IMR-90 (cell line): ENCODE measurements at regions not wholly inside any gene's neighbourhood (a gene's known extent, or its start where the extent isn't known, plus 50 kb on each side); places are given as distances from the start of the nearest gene placed in this dataset.

Experiments used
- ATAC-seq: fragments of 200-7000 bp; cut with Tn5 transposase; 2 replicates; pipeline ENCODE4 v1.9.1; 2020; ENCODE audit warnings: low read depth, mild to moderate bottlenecking, moderate library complexity
- BruUV-seq: library from RNA; stranded (reverse); fragments of 400-500 nt; replicated peaks from 2 replicates; lab custom pipeline; 2021; lab: Mats Ljungman, UMichigan
- CTCF ChIA-PET: fragments of 300-600 bp; formaldehyde crosslinking; extraction: SDS; loops from one replicate; lab custom pipeline; 2021; ENCODE audit warnings: antibody characterized with exemption; lab: Yijun Ruan, JAX
- POLR2A ChIA-PET: fragments of 300-600 bp; sonication (Branson Sonifier 250); formaldehyde crosslinking; loops from one replicate; lab custom pipeline; 2022; ENCODE audit warnings: antibody characterized with exemption; ENCODE audit not compliant: unreplicated experiment; lab: Charles Lee
- DNase-seq: peaks from one replicate; pipeline ENCODE4 v3.0.0; 2013
- H2AFZ ChIP-seq: replicated peaks from 2 replicates; pipeline ENCODE3; 2013; ENCODE audit warnings: low read length, mild to moderate bottlenecking; ENCODE audit not compliant: poor library complexity
- H2AK5ac ChIP-seq: 2 replicates; pipeline ENCODE4 v1.6.1; 2013; ENCODE audit warnings: low read depth, low read length, inconsistent platforms
- H2AK9ac ChIP-seq: replicated peaks from 2 replicates; pipeline ENCODE3; 2013; ENCODE audit warnings: mild to moderate bottlenecking, low read depth, low read length, moderate library complexity; ENCODE audit not compliant: poor library complexity
- H2BK120ac ChIP-seq: 2 replicates; pipeline ENCODE4 v1.6.1; 2013; ENCODE audit warnings: low read depth, low read length, inconsistent platforms
- H2BK15ac ChIP-seq: 3 replicates; pipeline ENCODE4 v1.6.1; 2013; ENCODE audit warnings: low read depth, low read length, inconsistent platforms
- H2BK20ac ChIP-seq: 2 replicates; pipeline ENCODE4 v1.6.1; 2013; ENCODE audit warnings: low read depth, mild to moderate bottlenecking, inconsistent platforms, low read length, moderate library complexity
- H2BK5ac ChIP-seq: 2 replicates; pipeline ENCODE4 v1.6.1; 2013; ENCODE audit warnings: mild to moderate bottlenecking, low read depth, low read length, inconsistent platforms; ENCODE audit not compliant: poor library complexity, severe bottlenecking
- H3K14ac ChIP-seq: replicated peaks from 2 replicates; pipeline ENCODE4 v1.6.1; 2013; ENCODE audit warnings: low read depth, low read length, inconsistent platforms
- H3K18ac ChIP-seq: 2 replicates; pipeline ENCODE4 v1.6.1; 2013; ENCODE audit warnings: low read depth, low read length, control low read depth
- H3K23ac ChIP-seq: 2 replicates; pipeline ENCODE4 v1.6.1; 2013; ENCODE audit warnings: low read depth, low read length, inconsistent platforms
- H3K27ac ChIP-seq: 2 replicates; pipeline ENCODE4 v1.5.1; 2013; ENCODE audit warnings: mild to moderate bottlenecking, control low read depth, low read length; ENCODE audit not compliant: insufficient read depth
- H3K27me3 ChIP-seq: 2 replicates; pipeline ENCODE4 v1.6.1; 2013; ENCODE audit warnings: low read length; ENCODE audit not compliant: control insufficient read depth, insufficient read depth
- H3K36me3 ChIP-seq: 2 replicates; pipeline ENCODE4 v1.6.1; 2013; ENCODE audit warnings: low read length, mixed read lengths; ENCODE audit not compliant: control insufficient read depth, insufficient read depth
- H3K4ac ChIP-seq: 2 replicates; pipeline ENCODE4 v1.6.1; 2013; ENCODE audit warnings: low read depth, low read length, inconsistent platforms
- H3K4me1 ChIP-seq: 2 replicates; pipeline ENCODE4 v1.6.1; 2013; ENCODE audit warnings: low read length, mixed read lengths; ENCODE audit not compliant: control insufficient read depth, insufficient read depth
- H3K4me2 ChIP-seq: 2 replicates; pipeline ENCODE4 v1.6.1; 2013; ENCODE audit warnings: low read depth, mild to moderate bottlenecking, control low read depth, low read length, moderate library complexity
- H3K4me3 ChIP-seq: 2 replicates; pipeline ENCODE4 v1.5.1; 2013; ENCODE audit warnings: low read depth, mild to moderate bottlenecking, control low read depth, low read length, moderate library complexity; ENCODE audit not compliant: insufficient read depth
- H3K56ac ChIP-seq: 2 replicates; pipeline ENCODE4 v1.6.1; 2013; ENCODE audit warnings: low read length, inconsistent platforms; ENCODE audit not compliant: insufficient read depth; ENCODE audit errors: extremely low read depth
- H3K79me1 ChIP-seq, 2 experiments: 2 replicates each; pipeline ENCODE4 v1.6.1; 2013; ENCODE audit warnings: low read length in 2 of 2, inconsistent platforms in 1 of 2, low read depth in 1 of 2
- H3K9ac ChIP-seq: 2 replicates; pipeline ENCODE4 v1.6.1; 2013; ENCODE audit warnings: low read depth, low read length, control low read depth
- H3K9me1 ChIP-seq: 2 replicates; pipeline ENCODE4 v1.6.1; 2013; ENCODE audit warnings: low read length, inconsistent platforms; ENCODE audit not compliant: insufficient read depth
- H3K9me3 ChIP-seq: 2 replicates; pipeline ENCODE4 v1.6.1; 2013; ENCODE audit warnings: low read length; ENCODE audit not compliant: control insufficient read depth, insufficient read depth
- H4K20me1 ChIP-seq: 2 replicates; pipeline ENCODE4 v1.6.1; 2013; ENCODE audit warnings: low read length, inconsistent platforms; ENCODE audit not compliant: insufficient read depth
- H4K5ac ChIP-seq: 2 replicates; pipeline ENCODE4 v1.6.1; 2013; ENCODE audit warnings: mild to moderate bottlenecking, low read depth, low read length, control low read depth
- H4K8ac ChIP-seq, 2 experiments: 2 replicates each; pipeline ENCODE4 v1.6.1; 2013; ENCODE audit warnings: low read depth in 2 of 2, low read length in 2 of 2, control low read depth in 1 of 2, inconsistent platforms in 1 of 2
- H4K91ac ChIP-seq: 2 replicates; pipeline ENCODE4 v1.6.1; 2013; ENCODE audit warnings: low read depth, low read length, inconsistent platforms; ENCODE audit not compliant: insufficient read depth
- FOS ChIP-seq: fragments of 150-350 bp; IDR thresholded peaks from 2 replicates; pipeline ENCODE4 v1.6.1; 2016; ENCODE audit warnings: low read depth, low read length
- USF2 ChIP-seq: fragments of 150-350 bp; IDR thresholded peaks from 2 replicates; pipeline ENCODE4 v1.6.1; 2017; ENCODE audit warnings: mild to moderate bottlenecking, antibody characterized with exemption, low read length, low read depth
- WGBS, 2 experiments: methylation state at CpG; one replicate each; pipeline versions ENCODE4 v1.1.5 to v1.1.7; 2013; ENCODE audit warnings: missing lambda C conversion rate in 2 of 2; ENCODE audit not compliant: insufficient read length in 1 of 2; ENCODE audit errors: extremely low coverage in 2 of 2; 5-methylcytosine and 5-hydroxymethylcytosine counted together
- dilution Hi-C: fragments of 300-500 bp; cut with HindIII; formaldehyde crosslinking; loops from one replicate; pipeline ENCODE4 v1.14.3; 2018; ENCODE audit warnings: low sequenced_read_pairs; ENCODE audit not compliant: unreplicated experiment
- in situ Hi-C: fragments of 300-500 bp; cut with MboI; formaldehyde crosslinking; loops from 3 replicates; pipeline ENCODE4 v1.14.3; 2019; ENCODE audit warnings: low sequenced_read_pairs, inconsistent platforms, mixed read lengths
- intact Hi-C: fragments of 100-400 bp; cut with micrococcal nuclease; formaldehyde crosslinking; loops from 2 replicates; pipeline ENCODE4 v1.10.0; 2022

GRCh38 chr19:56927294-56927693, 86.8 kb upstream of the PEG3 start:
- H3K36me3 ChIP-seq = no peaks in the 10 kb centered on the region
- H3K4me2 ChIP-seq = no peak overlapping the region
- no CpG with 5 or more reads among the region's 6 CpGs for WGBS, 2 experiments
- no peak overlapping the region for H3K27ac ChIP-seq
- H2BK5ac ChIP-seq = no peak overlapping the region
- in situ Hi-C loops = no loop called here
- ChIA-PET CTCF (no interaction called here), POLR2A (no interaction called here)
- H2AFZ ChIP-seq = no peak overlapping the region
- no peak overlapping the region for H3K4me3 ChIP-seq
- no peaks in the 10 kb centered on the region for H3K27me3 ChIP-seq
- no peak overlapping the region for H2AK5ac ChIP-seq
- H3K18ac ChIP-seq = no peak overlapping the region
- H3K9ac ChIP-seq = no peak overlapping the region
- H3K14ac ChIP-seq = no peak overlapping the region
- no peak overlapping the region for H4K5ac ChIP-seq
- no peaks in the 10 kb centered on the region for H4K20me1 ChIP-seq
- H3K4me1 ChIP-seq = no peaks in the 10 kb centered on the region
- no peak overlapping the region for H3K4ac ChIP-seq
- no peaks in the 10 kb centered on the region for H3K9me1 ChIP-seq
- TF ChIP-seq USF2 (no peak), FOS (no peak)
- no peak overlapping the region for H4K8ac ChIP-seq
- H3K23ac ChIP-seq = no peak overlapping the region
- no peak overlapping the region for H2BK120ac ChIP-seq
- intact Hi-C loops = no loop called here
- BruUV-seq = no TSS peak
- H3K56ac ChIP-seq = no peak overlapping the region
- no peaks in the 10 kb centered on the region for H3K79me1 ChIP-seq
- H3K9me3 ChIP-seq = peaks cover 20% of the 10 kb centered on the region
- H2AK9ac ChIP-seq = no peak overlapping the region
- H4K91ac ChIP-seq = no peak overlapping the region
- dilution Hi-C loops = no loop called here
- ATAC-seq (no peak), DNase-seq (no peak)
- H2BK15ac ChIP-seq = no peak overlapping the region
- H2BK20ac ChIP-seq = no peak overlapping the region
